CD14-positive monocyte (primary cell): ENCODE measurements at regions not wholly inside any gene's neighbourhood (a gene's known extent, or its start where the extent isn't known, plus 50 kb on each side); places are given as distances from the start of the nearest gene placed in this dataset.

Experiments
- DNase-seq, 3 donors: peaks; one replicate each; pipeline ENCODE4 v3.0.0-alpha.2; 2011 to 2022
- H2AFZ ChIP-seq: 2 replicates; pipeline ENCODE4 v1.6.0; 2012; ENCODE audit warnings: mild to moderate bottlenecking, low read depth, low read length, inconsistent platforms; ENCODE audit not compliant: insufficient read depth, poor library complexity, severe bottlenecking
- H3K27ac ChIP-seq, 2 donors: 1 replicate in 1 of 2; 2 replicates in 1 of 2; pipeline ENCODE4 v1.5.1; 2012 to 2013; ENCODE audit warnings: low read length in 2 of 2, control low read depth in 1 of 2, inconsistent platforms in 1 of 2, low read depth in 1 of 2, mild to moderate bottlenecking in 1 of 2
- H3K27me3 ChIP-seq, 2 donors: one replicate each; pipeline versions ENCODE4 v1.6.0 to v1.6.1; 2011 to 2013; ENCODE audit warnings: low read length in 2 of 2; ENCODE audit not compliant: control insufficient read depth in 2 of 2, insufficient read depth in 2 of 2
- H3K36me3 ChIP-seq, 2 donors: replicated peaks in 1 of 2; 1 replicate in 1 of 2; 2 replicates in 1 of 2; pipeline versions ENCODE4 v1.5.1 to v1.6.1; 2012 to 2013; ENCODE audit warnings: low read length in 2 of 2, control low read depth in 1 of 2, inconsistent platforms in 1 of 2, mild to moderate bottlenecking in 1 of 2; ENCODE audit not compliant: insufficient read depth in 2 of 2, control insufficient read depth in 1 of 2
- H3K4me1 ChIP-seq, 2 donors: 1 replicate in 1 of 2; 2 replicates in 1 of 2; pipeline versions ENCODE4 v1.5.1 to v1.6.1; 2012 to 2013; ENCODE audit warnings: low read length in 2 of 2, control low read depth in 1 of 2, inconsistent platforms in 1 of 2, mild to moderate bottlenecking in 1 of 2, moderate library complexity in 1 of 2; ENCODE audit not compliant: insufficient read depth in 2 of 2, control insufficient read depth in 1 of 2
- H3K4me2 ChIP-seq: replicated peaks from 2 replicates; pipeline ENCODE3; 2012; ENCODE audit warnings: low read length, moderate library complexity, mild to moderate bottlenecking; ENCODE audit not compliant: poor library complexity, severe bottlenecking; ENCODE audit errors: extremely low read depth
- H3K4me3 ChIP-seq, 3 experiments: fragments of 200-600 bp in 1 of 3; sonication (generic) in 1 of 3; replicated peaks in 1 of 3; 1 replicate in 2 of 3; 2 replicates in 1 of 3; pipeline ENCODE4 v1.5.1; 2011 to 2013; ENCODE audit warnings: low read length in 3 of 3, mild to moderate bottlenecking in 3 of 3, control low read depth in 2 of 3, low read depth in 2 of 3, inconsistent platforms in 1 of 3, moderate library complexity in 1 of 3
- H3K79me2 ChIP-seq: 2 replicates; pipeline ENCODE4 v1.6.0; 2012; ENCODE audit warnings: mild to moderate bottlenecking, control low read depth, inconsistent platforms, low read length, moderate library complexity; ENCODE audit not compliant: insufficient read depth
- H3K9ac ChIP-seq: 2 replicates; pipeline ENCODE4 v1.6.0; 2017; ENCODE audit warnings: low read length, mild to moderate bottlenecking; ENCODE audit not compliant: insufficient read depth, poor library complexity, severe bottlenecking
- H3K9me3 ChIP-seq, 2 donors: replicated peaks in 1 of 2; 1 replicate in 1 of 2; 2 replicates in 1 of 2; pipeline versions ENCODE4 v1.5.1 to v1.6.1; 2012 to 2013; ENCODE audit warnings: low read length in 2 of 2, control low read depth in 1 of 2; ENCODE audit not compliant: control insufficient read depth in 1 of 2, insufficient read depth in 1 of 2
- H4K20me1 ChIP-seq: 2 replicates; pipeline ENCODE4 v1.6.0; 2012; ENCODE audit warnings: mild to moderate bottlenecking, low read length, control low read depth, moderate library complexity; ENCODE audit not compliant: insufficient read depth
- H3K27ac Mint-ChIP-seq, 7 donors: one replicate each; pipeline ENCODE4 v1.8.0; 2020; ENCODE audit warnings: mild to moderate bottlenecking in 7 of 7, mixed read lengths in 7 of 7, moderate library complexity in 6 of 7, inconsistent platforms in 2 of 7
- H3K27me3 Mint-ChIP-seq, 3 donors: one replicate each; pipeline ENCODE4 v1.8.0; 2021 to 2022; ENCODE audit warnings: low read depth in 3 of 3, mild to moderate bottlenecking in 3 of 3, mixed read lengths in 3 of 3, moderate library complexity in 3 of 3, inconsistent platforms in 1 of 3
- H3K36me3 Mint-ChIP-seq, 2 donors: one replicate each; pipeline ENCODE4 v1.8.0; 2020; ENCODE audit warnings: mixed read lengths in 2 of 2, inconsistent platforms in 1 of 2, mild to moderate bottlenecking in 1 of 2
- H3K4me1 Mint-ChIP-seq: one replicate; pipeline ENCODE4 v1.8.0; 2020; ENCODE audit warnings: mild to moderate bottlenecking, mixed read lengths
- H3K4me3 Mint-ChIP-seq, 2 donors: one replicate each; pipeline ENCODE4 v1.8.0; 2020; ENCODE audit warnings: mild to moderate bottlenecking in 2 of 2, mixed read lengths in 2 of 2, moderate library complexity in 1 of 2
- H3K9me3 Mint-ChIP-seq, 7 donors: one replicate each; pipeline ENCODE4 v1.8.0; 2020 to 2022; ENCODE audit warnings: mixed read lengths in 7 of 7, mild to moderate bottlenecking in 6 of 7, moderate library complexity in 6 of 7, inconsistent platforms in 2 of 7
- WGBS: methylation state at CpG from one replicate; pipeline ENCODE4 v1.1.5; 2013; ENCODE audit warnings: missing lambda C conversion rate; ENCODE audit not compliant: insufficient coverage; 5-methylcytosine and 5-hydroxymethylcytosine counted together
- intact Hi-C, 2 donors: fragments of 100-400 bp; cut with micrococcal nuclease; formaldehyde crosslinking; loops; one replicate each; pipeline versions ENCODE4 v1.15.0 to v1.15.1; 2023
- TF ChIP-seq, protein P1 (sequence below): fragments of 200-600 bp; IDR thresholded peaks from one replicate; pipeline ENCODE4 v1.8.0; 2022; ENCODE audit warnings: antibody characterized with exemption, mild to moderate bottlenecking

GRCh38 chr13:90769387-90769786 is 578.1 kb upstream of the MIR17HG start:
- Histone ChIP-seq H3K27me3 (no peaks in the 10 kb centered on the region), H3K9ac (no peak overlapping the region), H3K4me2 (no peak overlapping the region), H3K27ac (no peak overlapping the region), H3K79me2 (no peaks in the 10 kb centered on the region), H3K4me3 (no peak overlapping the region), H4K20me1 (no peaks in the 10 kb centered on the region), H3K36me3 (no peaks in the 10 kb centered on the region), H2AFZ (no peak overlapping the region), H3K4me1 (peaks cover 7 to 9% of the 10 kb centered on the region in 2 donors), H3K9me3 (no peaks in the 10 kb centered on the region)
- WGBS = 100% methylated on average over 1 of the region's 3 CpGs
- Mint-ChIP-seq H3K9me3 (peaks cover 0 to 2% (median 0%) of the 10 kb centered on the region in 7 donors), H3K36me3 (no peaks in the 10 kb centered on the region), H3K4me3 (no peak overlapping the region), H3K27me3 (no peaks in the 10 kb centered on the region), H3K4me1 (peaks cover 9% of the 10 kb centered on the region), H3K27ac (no peak overlapping the region)
- DNase-seq = no peak
- intact Hi-C loops = no loop called here
- TF ChIP-seq, protein P1, sequence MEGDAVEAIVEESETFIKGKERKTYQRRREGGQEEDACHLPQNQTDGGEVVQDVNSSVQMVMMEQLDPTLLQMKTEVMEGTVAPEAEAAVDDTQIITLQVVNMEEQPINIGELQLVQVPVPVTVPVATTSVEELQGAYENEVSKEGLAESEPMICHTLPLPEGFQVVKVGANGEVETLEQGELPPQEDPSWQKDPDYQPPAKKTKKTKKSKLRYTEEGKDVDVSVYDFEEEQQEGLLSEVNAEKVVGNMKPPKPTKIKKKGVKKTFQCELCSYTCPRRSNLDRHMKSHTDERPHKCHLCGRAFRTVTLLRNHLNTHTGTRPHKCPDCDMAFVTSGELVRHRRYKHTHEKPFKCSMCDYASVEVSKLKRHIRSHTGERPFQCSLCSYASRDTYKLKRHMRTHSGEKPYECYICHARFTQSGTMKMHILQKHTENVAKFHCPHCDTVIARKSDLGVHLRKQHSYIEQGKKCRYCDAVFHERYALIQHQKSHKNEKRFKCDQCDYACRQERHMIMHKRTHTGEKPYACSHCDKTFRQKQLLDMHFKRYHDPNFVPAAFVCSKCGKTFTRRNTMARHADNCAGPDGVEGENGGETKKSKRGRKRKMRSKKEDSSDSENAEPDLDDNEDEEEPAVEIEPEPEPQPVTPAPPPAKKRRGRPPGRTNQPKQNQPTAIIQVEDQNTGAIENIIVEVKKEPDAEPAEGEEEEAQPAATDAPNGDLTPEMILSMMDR = no peak

DNA sequence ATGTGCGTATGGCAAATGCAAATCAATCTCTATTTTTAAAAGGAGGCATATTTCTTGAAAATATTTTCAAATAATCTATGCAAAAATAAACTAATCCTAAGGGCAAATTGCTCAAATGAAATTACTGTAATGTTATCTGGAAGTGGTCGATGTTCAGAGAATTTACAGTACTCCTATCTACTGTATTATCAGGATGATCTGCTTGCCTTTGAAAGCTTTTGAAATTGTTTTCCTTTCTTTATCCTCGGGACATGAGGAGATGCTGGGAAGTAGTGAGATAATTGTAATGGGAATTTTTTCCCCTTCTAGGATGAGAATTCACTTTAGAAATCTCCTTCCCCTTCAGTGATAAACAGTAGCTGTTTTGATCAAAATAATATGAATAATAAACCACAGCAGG is 577.2 kb upstream of the MIR17HG start:
- WGBS = no CpG with 5 or more reads among the region's 3 CpGs
- peaks cover 0 to 2% (median 0%) of the 10 kb centered on the region in 7 donors for H3K9me3 Mint-ChIP-seq

More for the DNA sequence above, 577.2 kb upstream of the MIR17HG start:
- Histone ChIP-seq H3K27me3 (no peaks in the 10 kb centered on the region), H3K4me3 (no peak overlapping the region), H3K27ac (no peak overlapping the region), H3K36me3 (no peaks in the 10 kb centered on the region), H3K4me2 (no peak overlapping the region), H3K79me2 (no peaks in the 10 kb centered on the region), H3K9ac (no peak overlapping the region), H2AFZ (no peak overlapping the region), H3K4me1 (peaks cover 7 to 9% of the 10 kb centered on the region in 2 donors), H3K9me3 (no peaks in the 10 kb centered on the region), H4K20me1 (no peaks in the 10 kb centered on the region)
- H3K27ac Mint-ChIP-seq = no peak overlapping the region
- H3K4me1 Mint-ChIP-seq = peaks cover 9% of the 10 kb centered on the region
- intact Hi-C loops = no loop called here
- TF ChIP-seq, protein P1 = no peak
- H3K4me3 Mint-ChIP-seq = no peak overlapping the region
- no peaks in the 10 kb centered on the region for H3K36me3 Mint-ChIP-seq
- no peak for DNase-seq
- H3K27me3 Mint-ChIP-seq = no peaks in the 10 kb centered on the region
